Astrocyte (in vitro differentiated cells and primary cell): ENCODE measurements at regions not wholly inside any gene's neighbourhood (a gene's known extent, or its start where the extent isn't known, plus 50 kb on each side); places are given as distances from the start of the nearest gene placed in this dataset.

ENCODE experiments used
- DNase-seq: peaks from one replicate; pipeline ENCODE4 v3.0.0-alpha.2; 2010; ENCODE audit warnings: low read depth
- FAIRE-seq: peaks from 2 replicates; lab custom pipeline; 2011; peaks lifted over from hg19 to GRCh38; lab: Jason Lieb, UNC
- H2AFZ ChIP-seq: 2 replicates; pipeline ENCODE4 v1.6.0; 2012; ENCODE audit warnings: low read depth, low read length, inconsistent platforms
- H3K27ac ChIP-seq: 2 replicates; pipeline ENCODE4 v1.5.1; 2011; ENCODE audit warnings: low read depth, low read length, inconsistent platforms
- H3K27me3 ChIP-seq: 2 replicates; pipeline ENCODE4 v1.6.0; 2011; ENCODE audit warnings: low read length, inconsistent platforms; ENCODE audit not compliant: insufficient read depth
- H3K36me3 ChIP-seq: 2 replicates; pipeline ENCODE4 v1.5.1; 2011; ENCODE audit warnings: low read length, inconsistent platforms; ENCODE audit not compliant: insufficient read depth
- H3K4me1 ChIP-seq: 2 replicates; pipeline ENCODE4 v1.5.1; 2011; ENCODE audit warnings: low read length, inconsistent platforms; ENCODE audit not compliant: insufficient read depth
- H3K4me2 ChIP-seq: 2 replicates; pipeline ENCODE4 v1.6.0; 2012; ENCODE audit warnings: low read length, inconsistent platforms
- H3K4me3 ChIP-seq: 2 replicates; pipeline ENCODE4 v1.5.1; 2011; ENCODE audit warnings: low read depth, mild to moderate bottlenecking, low read length, inconsistent platforms; ENCODE audit not compliant: insufficient read depth
- H3K79me2 ChIP-seq: 2 replicates; pipeline ENCODE4 v1.6.0; 2012; ENCODE audit warnings: mild to moderate bottlenecking, low read length, inconsistent platforms; ENCODE audit not compliant: insufficient read depth
- H3K9ac ChIP-seq: 2 replicates; pipeline ENCODE4 v1.6.0; 2012; ENCODE audit warnings: mild to moderate bottlenecking, low read length, inconsistent platforms
- H3K9me3 ChIP-seq: 2 replicates; pipeline ENCODE4 v1.5.1; 2012; ENCODE audit warnings: low read depth, mild to moderate bottlenecking, low read length, inconsistent platforms; ENCODE audit not compliant: insufficient read depth
- H4K20me1 ChIP-seq: 2 replicates; pipeline ENCODE4 v1.6.0; 2012; ENCODE audit warnings: low read length, inconsistent platforms; ENCODE audit not compliant: insufficient read depth
- H3K27ac Mint-ChIP-seq: one replicate; pipeline ENCODE4 v1.8.0; 2021; ENCODE audit warnings: mild to moderate bottlenecking, mixed read lengths; ENCODE audit not compliant: unreplicated experiment
- H3K27me3 Mint-ChIP-seq: one replicate; pipeline ENCODE4 v1.8.0; 2021; ENCODE audit warnings: low read depth, mixed read lengths; ENCODE audit not compliant: unreplicated experiment
- H3K36me3 Mint-ChIP-seq: one replicate; pipeline ENCODE4 v1.8.0; 2021; ENCODE audit warnings: low read depth, mixed read lengths; ENCODE audit not compliant: unreplicated experiment
- H3K4me1 Mint-ChIP-seq: one replicate; pipeline ENCODE4 v1.8.0; 2021; ENCODE audit warnings: low read depth, mixed read lengths; ENCODE audit not compliant: unreplicated experiment
- H3K4me3 Mint-ChIP-seq: one replicate; pipeline ENCODE4 v1.8.0; 2021; ENCODE audit warnings: mild to moderate bottlenecking, moderate library complexity, mixed read lengths; ENCODE audit not compliant: unreplicated experiment
- H3K9me3 Mint-ChIP-seq: one replicate; pipeline ENCODE4 v1.8.0; 2021; ENCODE audit warnings: mild to moderate bottlenecking, mixed read lengths; ENCODE audit not compliant: unreplicated experiment
- EZH2 ChIP-seq: IDR thresholded peaks from 2 replicates; pipeline ENCODE4 v1.6.1; 2012; ENCODE audit warnings: mild to moderate bottlenecking, low read length, inconsistent platforms; ENCODE audit not compliant: insufficient read depth
- TF ChIP-seq, protein P1 (sequence below): IDR thresholded peaks from 2 replicates; pipeline ENCODE4 v1.5.1; 2011; ENCODE audit warnings: low read depth, mild to moderate bottlenecking, inconsistent platforms, low read length, moderate library complexity; ENCODE audit not compliant: insufficient read depth

DNA sequence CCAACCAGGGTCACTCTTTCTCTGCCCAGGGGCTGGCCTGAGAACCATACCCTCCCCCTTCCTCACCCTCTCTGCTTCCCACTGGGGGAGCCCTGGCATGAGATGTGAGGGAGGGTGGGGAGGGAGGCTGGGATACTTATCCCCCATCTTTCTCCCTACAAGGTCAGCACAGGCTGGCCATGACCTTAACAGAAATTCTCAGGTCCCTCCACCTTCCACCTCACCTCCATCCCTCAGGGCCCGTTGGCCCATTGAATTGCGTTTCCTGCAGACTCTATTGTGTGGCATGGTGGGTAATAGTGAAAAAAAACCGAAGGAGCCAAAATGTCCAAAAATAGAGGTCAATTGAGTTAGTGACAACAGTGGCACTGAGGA, 159.5 kb downstream of the OR4M2 start:
- Histone ChIP-seq H2AFZ (no peak overlapping the region), H3K4me2 (no peak overlapping the region), H3K27ac (no peak overlapping the region), H3K4me3 (no peak overlapping the region), H4K20me1 (no peaks in the 10 kb centered on the region), H3K4me1 (no peaks in the 10 kb centered on the region), H3K27me3 (no peaks in the 10 kb centered on the region), H3K79me2 (no peaks in the 10 kb centered on the region), H3K9ac (no peak overlapping the region), H3K36me3 (no peaks in the 10 kb centered on the region), H3K9me3 (peaks cover 11% of the 10 kb centered on the region)
- H3K4me1 Mint-ChIP-seq: no peaks in the 10 kb centered on the region
- H3K9me3 Mint-ChIP-seq: peaks cover 40% of the 10 kb centered on the region
- TF ChIP-seq, protein P1, sequence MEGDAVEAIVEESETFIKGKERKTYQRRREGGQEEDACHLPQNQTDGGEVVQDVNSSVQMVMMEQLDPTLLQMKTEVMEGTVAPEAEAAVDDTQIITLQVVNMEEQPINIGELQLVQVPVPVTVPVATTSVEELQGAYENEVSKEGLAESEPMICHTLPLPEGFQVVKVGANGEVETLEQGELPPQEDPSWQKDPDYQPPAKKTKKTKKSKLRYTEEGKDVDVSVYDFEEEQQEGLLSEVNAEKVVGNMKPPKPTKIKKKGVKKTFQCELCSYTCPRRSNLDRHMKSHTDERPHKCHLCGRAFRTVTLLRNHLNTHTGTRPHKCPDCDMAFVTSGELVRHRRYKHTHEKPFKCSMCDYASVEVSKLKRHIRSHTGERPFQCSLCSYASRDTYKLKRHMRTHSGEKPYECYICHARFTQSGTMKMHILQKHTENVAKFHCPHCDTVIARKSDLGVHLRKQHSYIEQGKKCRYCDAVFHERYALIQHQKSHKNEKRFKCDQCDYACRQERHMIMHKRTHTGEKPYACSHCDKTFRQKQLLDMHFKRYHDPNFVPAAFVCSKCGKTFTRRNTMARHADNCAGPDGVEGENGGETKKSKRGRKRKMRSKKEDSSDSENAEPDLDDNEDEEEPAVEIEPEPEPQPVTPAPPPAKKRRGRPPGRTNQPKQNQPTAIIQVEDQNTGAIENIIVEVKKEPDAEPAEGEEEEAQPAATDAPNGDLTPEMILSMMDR: no peak
- TF ChIP-seq EZH2: no peak
- H3K36me3 Mint-ChIP-seq: no peaks in the 10 kb centered on the region
- no peak overlapping the region for H3K27ac Mint-ChIP-seq
- FAIRE-seq (no peak), DNase-seq (no peak)
- H3K27me3 Mint-ChIP-seq: no peaks in the 10 kb centered on the region
- no peak overlapping the region for H3K4me3 Mint-ChIP-seq

DNA sequence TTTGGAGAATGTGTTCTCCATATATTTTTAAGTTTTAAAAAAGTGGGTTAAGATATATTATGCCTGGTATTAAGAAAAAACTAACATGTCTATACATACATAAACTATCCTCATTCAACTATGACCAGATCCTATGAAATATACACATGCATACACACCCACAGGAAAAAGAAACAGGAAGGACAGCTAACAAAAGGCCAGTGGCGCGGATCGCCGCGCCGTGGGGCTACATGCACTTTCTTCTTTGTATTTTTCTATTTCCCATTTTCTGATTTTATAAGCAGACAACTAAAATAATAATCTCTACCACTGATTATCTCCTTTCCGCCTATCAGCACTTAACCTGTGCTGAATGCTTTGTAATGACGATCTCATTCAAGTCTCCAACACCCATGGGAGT, 160.1 kb downstream of the OR4M2 start:
- peaks cover 40% of the 10 kb centered on the region for H3K9me3 Mint-ChIP-seq

DNA sequence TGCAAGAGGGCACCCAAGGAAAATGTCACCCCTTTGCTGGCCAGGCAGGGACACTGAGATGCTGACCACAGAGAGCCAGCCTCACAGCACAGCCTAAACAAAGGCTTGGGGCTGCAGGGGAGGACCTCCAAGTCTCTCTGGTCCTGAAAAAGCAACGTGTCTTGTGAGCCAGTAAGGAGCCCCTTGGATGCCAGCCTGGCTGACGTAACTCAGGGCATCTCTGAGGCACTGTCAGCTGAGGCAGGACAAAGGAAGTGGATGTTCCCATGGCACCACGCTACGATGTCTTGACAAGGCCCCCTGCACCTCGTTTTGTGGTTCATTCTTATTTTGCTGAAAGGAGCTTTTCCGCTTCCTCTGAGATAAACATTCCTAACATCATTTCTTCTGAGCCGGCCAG, 160.7 kb downstream of the OR4M2 start:
- Histone ChIP-seq H3K27me3 (no peaks in the 10 kb centered on the region), H2AFZ (no peak overlapping the region), H3K79me2 (no peaks in the 10 kb centered on the region), H3K4me2 (no peak overlapping the region), H4K20me1 (no peaks in the 10 kb centered on the region), H3K4me1 (no peaks in the 10 kb centered on the region), H3K4me3 (no peak overlapping the region), H3K27ac (no peak overlapping the region), H3K36me3 (no peaks in the 10 kb centered on the region), H3K9me3 (peaks cover 8% of the 10 kb centered on the region), H3K9ac (no peak overlapping the region)
- Mint-ChIP-seq H3K27ac (no peak overlapping the region), H3K4me3 (no peak overlapping the region), H3K27me3 (no peaks in the 10 kb centered on the region), H3K4me1 (no peaks in the 10 kb centered on the region), H3K9me3 (peaks cover 40% of the 10 kb centered on the region), H3K36me3 (no peaks in the 10 kb centered on the region)
- FAIRE-seq (no peak), DNase-seq (no peak)
- no peak for TF ChIP-seq EZH2
- TF ChIP-seq, protein P1: no peak

More for the DNA sequence above, 160.1 kb downstream of the OR4M2 start:
- Histone ChIP-seq H3K9ac (no peak overlapping the region), H4K20me1 (no peaks in the 10 kb centered on the region), H3K9me3 (peaks cover 8% of the 10 kb centered on the region), H3K36me3 (no peaks in the 10 kb centered on the region), H3K27ac (no peak overlapping the region), H2AFZ (no peak overlapping the region), H3K79me2 (no peaks in the 10 kb centered on the region), H3K4me1 (no peaks in the 10 kb centered on the region), H3K27me3 (no peaks in the 10 kb centered on the region), H3K4me2 (no peak overlapping the region), H3K4me3 (no peak overlapping the region)
- no peak overlapping the region for H3K27ac Mint-ChIP-seq
- no peaks in the 10 kb centered on the region for H3K27me3 Mint-ChIP-seq
- H3K4me1 Mint-ChIP-seq: no peaks in the 10 kb centered on the region
- DNase-seq (no peak), FAIRE-seq (no peak)
- TF ChIP-seq, protein P1: no peak
- no peak for TF ChIP-seq EZH2
- no peaks in the 10 kb centered on the region for H3K36me3 Mint-ChIP-seq
- H3K4me3 Mint-ChIP-seq: no peak overlapping the region
